HG03103 (cell line): ENCODE measurements at regions not wholly inside any gene's neighbourhood (a gene's known extent, or its start where the extent isn't known, plus 50 kb on each side); places are given as distances from the start of the nearest gene placed in this dataset.
"Not testable (repeated sequence)": the region's sequence is repeated elsewhere in the genome, so short reads cannot be mapped to it uniquely, and the experiment has no call there.

Experiments
- ATAC-seq: cut with Tn5 transposase; IDR thresholded peaks from one replicate; pipeline ENCODE4 v1.9.1; 2021; ENCODE audit warnings: low read depth; ENCODE audit not compliant: unreplicated experiment

DNA sequence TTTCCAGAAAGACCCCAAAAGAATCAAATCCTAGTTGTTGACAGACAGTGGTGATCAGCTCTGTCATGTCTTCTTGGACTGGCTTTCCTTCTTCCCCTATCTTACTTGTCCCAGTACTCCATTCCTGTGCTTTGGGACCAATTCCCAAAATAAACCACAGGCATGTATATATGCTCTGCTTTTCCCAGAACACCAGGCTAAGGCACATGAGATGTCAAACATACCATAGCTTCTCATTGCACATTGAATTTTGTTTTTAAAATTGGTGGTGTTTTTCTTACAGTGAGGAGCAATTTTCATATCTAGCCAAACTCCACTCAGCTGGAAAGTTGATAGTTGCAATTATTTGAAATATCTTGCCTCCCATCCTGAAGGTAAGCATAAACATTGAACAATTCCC, 88.9 kb upstream of the RGPD4 start:
- ATAC-seq, result no peak

DNA sequence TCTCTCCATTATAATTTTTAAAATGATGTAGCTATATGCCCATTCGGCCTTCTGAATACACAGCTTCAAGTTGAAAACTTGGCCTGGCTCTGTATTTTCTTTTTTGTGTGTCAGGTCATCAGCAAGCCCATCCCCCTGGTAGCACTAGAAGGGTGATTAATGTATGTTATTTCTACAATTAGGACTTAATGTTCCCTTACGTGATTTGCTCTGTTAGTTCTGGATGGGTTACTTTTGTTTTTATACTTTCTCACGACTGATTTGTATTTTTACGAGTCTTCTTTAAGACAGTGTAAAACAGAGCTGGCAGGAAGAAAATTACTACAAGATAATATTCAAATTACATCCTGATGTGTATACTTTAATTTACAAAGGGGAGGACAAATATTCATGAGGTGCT, 88.4 kb upstream of the RGPD4 start:
- ATAC-seq, result no peak

DNA sequence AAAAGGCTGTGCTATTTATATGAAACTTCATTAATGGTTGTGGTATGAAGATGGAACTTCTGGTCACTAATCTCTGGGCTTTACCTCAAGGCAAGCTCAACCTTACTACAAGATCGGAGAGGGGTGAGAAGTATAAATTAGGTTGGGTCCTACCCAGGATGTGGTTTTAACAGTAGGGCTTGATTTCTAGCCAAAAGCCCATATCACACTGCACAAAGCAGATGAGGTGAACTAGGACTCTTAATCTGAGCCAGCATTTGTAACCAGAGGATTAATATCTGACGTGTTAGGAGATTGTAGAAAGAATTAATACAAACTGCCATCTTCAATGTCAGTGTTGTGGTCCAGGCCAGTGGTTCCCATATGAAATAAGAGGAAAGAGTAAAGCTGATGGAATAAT, 86.4 kb upstream of the RGPD4 start:
- no peak for ATAC-seq

DNA sequence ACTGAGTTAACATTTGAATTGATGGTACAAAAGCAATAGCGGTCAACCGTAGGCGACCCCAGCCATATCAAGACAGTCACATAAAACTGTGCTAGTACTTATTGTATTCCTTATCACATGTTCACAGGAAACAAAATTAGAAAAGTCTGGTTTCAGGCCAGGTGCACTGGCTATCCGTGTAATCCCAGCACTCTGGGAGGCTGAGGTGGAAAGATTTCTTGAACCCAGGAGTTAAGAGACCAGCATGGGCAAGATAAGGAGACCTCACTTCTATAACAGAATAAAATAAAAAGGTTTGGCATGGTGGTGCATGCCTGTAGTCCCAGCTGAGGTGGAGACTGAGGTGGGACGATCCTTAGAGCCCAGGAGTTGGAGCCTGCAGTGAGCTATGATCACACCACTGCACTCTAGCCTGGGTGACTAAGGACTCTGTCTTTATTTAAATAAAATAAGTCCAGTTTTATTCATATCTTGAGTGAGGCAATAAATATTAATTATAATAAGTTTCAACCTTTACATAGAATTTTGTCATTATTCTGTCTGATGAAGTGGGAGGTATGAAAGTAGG, 84.1 kb upstream of the RGPD4 start:
- ATAC-seq, result no peak

DNA sequence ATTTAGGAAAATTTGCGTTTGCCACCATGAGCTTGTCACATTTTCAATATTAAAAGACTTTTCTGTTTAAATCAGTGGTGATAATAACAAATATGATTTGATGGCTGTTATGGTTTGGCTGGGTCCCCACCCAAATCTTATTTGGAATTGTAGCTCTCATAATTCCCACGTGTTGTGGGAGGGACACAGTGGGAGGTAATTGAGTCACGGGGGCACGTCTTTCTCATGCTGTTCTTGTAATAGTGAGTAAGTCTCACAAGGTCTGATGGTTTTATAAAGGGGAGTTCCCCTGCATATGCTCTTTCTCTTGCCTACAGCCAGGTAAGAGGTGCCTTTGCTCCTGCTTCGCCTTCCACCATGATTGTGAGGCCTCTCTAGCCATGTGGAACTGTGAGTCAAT, 83.4 kb upstream of the RGPD4 start:
- ATAC-seq, result no peak

DNA sequence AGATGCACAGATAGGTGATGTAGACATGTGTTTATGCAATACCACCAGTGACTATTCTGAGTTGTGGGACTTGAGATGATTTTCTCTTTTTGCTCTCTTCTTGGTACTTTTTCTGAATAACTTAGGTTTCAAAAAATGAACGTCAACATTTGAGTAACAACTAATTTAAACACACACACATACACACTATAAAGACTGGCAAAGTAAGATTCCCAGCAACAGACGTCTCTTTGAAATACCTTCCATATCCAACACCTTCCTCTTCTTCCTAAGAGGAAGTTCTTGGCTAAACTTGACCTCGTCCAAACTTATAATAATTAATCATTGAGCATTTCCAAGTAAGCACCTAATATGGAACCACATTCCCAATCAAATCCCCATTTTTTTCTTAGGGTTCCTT, 81.6 kb upstream of the RGPD4 start:
- ATAC-seq, result no peak

DNA sequence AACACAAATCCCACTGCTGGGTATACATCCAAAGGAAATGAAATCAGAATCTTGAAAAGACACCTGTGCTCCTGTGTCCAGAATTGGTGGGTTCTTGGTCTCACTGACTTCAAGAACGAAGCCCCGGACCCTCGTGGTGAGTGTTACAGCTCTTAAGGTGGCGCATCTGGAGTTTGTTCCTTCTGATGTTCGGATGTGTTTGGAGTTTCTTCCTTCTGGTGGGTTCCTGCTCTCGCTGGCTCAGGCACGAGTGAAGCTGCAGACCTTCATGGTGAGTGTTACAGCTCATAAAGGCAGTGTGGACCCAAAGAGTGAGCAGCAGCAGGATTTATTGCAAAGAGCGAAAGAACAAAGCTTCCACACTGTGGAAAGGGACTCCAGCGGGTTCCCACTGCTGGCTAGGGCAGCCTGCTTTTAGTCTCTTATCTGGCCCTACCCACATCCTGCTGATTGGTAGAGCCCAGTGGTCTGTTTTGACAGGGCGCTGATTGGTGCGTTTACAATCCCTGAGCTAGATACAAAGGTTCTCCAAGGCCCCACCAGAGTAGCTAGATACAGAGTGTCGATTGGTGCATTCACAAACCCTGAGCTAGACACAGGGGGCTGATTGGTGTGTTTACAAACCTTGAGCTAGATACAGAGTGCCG, 80.0 kb upstream of the RGPD4 start:
- ATAC-seq, result not testable (repeated sequence)

DNA sequence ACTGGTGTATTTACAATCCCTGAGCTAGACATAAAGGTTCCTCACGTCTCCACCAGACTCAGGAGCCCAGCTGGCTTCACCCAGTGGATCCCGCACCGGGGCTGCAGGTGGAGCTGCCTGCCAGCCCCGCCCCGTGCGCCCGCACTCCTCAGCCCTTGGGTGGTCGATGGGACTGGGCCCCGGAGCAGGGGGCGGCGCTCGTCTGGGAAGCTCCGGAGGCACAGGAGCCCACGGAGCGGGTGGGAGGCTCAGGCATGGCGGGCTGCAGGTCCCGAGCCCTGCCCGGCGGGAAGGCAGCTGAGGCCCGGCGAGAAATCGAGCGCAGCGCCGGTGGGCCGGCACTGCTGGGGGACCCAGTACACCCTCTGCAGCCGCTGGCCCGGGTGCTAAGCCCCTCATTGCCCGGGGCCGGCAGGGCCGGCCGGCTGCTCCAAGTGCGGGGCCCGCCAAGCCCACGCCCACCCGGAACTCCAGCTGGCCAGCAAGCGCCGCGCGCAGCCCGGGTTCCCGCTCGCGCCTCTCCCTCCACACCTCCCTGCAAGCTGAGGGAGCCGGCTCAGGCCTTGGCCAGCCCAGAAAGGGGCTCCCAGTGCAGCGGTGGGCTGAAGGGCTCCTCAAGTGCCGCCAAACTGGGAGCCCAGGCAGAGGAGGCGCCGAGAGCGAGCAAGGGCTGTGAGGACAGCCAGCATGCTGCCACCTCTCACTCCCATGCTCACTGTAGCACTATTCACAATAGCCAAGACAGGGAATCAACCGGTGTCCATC, 79.3 kb upstream of the RGPD4 start:
- ATAC-seq, result not testable (repeated sequence)

DNA sequence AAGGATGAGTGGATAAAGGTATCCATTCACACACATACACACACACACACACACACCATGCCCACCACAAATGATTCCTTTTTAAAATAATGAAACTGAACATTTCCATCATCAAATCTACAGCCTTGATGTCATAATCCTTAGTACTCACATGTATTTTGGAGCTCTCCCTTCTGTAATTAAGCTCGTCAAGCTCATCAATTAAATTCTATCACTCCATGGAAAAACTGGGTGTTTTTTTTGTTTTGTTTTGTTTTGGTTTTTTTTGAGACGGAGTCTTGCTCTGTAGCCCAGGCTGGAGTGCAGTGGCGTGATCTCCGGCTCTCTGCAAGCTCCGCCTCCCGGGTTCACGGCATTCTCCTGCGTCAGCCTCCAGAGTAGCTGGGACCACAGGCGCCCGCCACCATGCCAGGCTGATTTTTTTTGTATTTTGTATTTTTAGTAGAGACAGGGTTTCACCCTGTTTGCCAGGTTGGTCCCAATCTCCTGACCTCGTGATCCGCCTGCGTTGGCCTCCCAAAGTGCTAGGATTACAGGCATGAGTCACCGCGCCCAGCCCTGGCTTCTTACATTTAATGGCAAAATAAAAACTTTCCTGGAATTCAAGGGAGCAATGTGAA, 78.6 kb upstream of the RGPD4 start:
- no peak for ATAC-seq

DNA sequence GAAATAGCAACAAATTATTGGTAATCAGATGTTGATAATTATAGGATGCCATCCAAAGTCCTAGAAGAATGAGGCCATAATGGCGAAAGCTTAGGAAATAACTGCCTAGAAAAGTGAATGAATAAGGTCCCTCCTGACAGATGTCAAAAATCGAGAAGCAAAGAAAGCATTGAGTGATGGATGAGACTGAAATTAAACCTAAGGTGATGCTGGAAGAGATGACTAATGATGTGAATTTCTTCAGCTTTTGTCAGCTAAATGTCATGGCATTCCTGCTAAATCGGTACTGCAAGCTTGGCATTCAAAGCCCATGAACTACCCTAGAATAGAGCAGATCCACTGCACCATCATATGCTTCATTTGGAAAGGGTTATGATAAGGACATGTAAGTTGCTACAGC, 74.8 kb upstream of the RGPD4 start:
- ATAC-seq, result no peak

DNA sequence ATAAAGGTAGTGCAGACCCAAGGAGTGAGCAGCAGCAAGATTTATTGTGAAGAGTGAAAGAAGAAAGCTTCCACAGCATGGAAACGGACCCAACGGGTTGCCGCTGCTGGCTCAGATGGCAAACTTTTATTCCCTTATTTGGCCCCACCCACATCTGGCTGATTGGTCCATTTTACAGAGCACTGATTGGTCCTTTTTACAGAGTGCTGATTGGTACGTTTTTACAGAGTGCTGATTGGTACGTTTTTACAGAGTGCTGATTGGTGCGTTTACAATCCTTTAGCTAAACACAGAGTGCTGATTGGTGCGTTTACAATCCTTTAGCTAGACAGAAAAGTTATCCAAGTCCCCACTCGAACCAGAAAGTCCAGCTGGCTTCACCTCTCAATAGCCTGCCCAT, 72.9 kb upstream of the RGPD4 start:
- ATAC-seq, result not testable (repeated sequence)

DNA sequence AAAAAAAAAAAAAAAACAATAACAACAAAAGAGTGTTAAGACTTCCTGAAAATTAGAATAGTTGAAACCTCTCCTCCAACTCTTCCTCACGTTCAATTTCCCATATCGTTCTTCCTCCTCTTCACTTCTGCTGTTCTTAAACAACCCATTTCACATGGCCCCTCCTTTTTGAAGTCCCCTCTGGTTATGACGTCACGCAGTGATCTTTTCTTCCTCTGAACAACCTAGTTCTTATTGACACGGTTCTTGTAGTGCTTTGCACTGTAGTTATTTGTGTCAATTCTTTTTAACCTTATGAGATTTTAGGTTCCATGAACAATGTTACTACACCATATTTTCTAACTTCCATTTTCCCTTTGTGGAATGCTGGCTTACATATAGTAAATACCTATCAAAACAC, 69.5 kb upstream of the RGPD4 start:
- no peak for ATAC-seq

DNA sequence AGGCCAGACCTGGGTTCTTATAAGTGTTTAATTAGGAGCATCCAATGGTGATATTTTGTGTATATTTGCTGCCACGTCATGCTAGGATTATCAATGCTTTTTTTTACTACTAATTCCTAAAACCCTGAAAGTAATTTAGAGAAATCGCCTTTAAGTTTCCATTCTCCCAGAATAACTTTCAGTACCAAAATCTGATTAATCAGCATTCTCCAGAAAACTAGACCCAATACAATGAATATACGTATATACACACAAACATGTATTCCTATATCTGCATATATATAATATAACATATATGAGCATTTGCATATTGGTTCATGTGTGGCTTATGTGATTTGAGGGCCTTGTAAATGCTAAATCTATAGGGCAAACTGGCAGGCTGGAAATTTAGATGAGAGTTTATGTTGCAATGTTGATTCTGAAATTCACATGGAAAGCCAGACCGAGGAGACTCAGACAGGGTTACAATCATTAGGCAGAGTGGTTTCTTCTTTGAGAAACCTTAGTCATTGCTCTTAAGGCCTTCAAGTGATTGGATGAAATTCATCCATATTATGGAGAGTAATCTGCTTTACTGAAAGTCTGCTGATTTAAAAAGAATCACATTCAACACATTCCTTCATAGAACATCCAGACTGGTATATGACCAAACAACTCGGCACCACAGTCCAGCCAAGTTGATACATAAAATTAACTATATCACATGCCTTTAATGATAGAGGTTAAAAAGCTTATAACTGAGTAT, 65.9 kb upstream of the RGPD4 start:
- no peak for ATAC-seq

DNA sequence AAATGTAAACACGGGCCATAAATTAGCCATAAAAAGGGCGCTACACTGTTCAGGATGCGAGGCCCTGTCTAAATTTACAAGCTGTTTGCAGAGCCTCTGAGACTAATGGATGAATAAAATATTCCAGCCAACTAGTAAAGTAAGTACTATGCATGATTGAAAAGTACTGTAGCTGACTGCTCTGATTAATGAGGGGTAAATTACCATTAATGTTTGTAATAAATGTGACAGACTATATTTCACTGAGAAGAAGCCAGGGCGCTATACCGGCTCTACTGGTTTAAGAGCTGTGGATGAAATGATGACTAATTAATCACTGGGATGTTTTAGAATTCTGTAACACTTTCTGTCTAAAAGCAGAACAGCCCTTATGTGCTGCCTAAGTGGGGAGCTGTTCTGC, 54.3 kb upstream of the RGPD4 start:
- ATAC-seq, result no peak

DNA sequence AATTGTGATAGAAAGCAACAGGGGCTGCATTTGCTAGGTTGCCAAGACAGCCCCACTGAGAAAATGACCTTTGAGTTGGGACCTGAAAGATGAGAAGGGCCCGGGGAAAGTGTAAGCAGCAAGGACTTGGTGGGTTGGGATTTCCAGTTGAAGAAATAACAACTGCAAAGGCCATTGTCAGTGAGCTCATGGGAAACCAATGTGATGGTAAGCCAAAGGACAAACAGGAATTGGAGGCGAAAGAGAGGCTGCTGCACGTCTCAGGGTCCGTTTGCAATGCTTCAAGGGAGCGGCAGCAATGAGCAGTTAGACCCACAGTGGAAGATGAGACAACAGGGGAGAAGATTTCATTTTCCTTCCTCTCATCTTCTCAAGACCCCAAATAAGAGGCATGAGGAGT, 51.5 kb upstream of the RGPD4 start:
- ATAC-seq, result no peak

DNA sequence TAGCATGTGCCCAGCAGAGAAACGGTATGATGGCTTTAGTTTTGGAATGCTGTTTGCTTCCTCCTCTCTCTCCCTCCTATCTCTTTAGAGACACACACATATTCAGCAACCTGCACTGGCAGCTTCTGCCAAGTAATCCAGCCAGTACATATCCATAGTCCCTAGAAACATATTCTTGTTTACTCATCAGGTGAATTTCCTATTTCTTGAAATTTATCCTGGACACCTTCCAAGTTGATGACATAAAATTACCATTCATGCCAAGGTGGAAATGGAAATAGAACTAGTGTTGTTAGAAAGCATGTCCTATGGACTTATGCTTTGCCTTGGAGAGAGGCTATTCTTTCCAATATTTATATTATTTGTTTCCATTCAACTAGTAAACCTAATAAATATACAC, 50.9 kb upstream of the RGPD4 start:
- ATAC-seq, result no peak

DNA sequence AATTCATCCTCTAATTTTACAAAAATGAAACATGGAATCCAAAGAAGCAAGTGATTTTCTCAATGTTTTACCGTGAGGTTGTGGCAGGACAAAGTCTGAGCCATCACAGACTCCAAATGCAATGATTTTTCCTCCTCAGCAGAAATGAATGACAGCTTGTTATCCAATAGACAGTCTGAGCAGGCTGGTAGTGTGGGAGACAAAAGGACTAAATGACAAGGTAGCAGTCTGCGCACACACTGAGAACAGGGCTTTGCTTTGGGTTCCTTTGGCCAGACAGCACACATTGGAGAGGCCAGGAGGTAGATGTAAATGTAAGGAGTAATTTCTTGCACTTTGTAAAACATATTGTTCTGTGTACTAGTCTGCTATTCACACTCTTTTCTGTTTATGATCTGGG, 50.3 kb upstream of the RGPD4 start:
- no peak for ATAC-seq
